Osteoblast (primary cell): ENCODE measurements at regions not wholly inside any gene's neighbourhood (a gene's known extent, or its start where the extent isn't known, plus 50 kb on each side); places are given as distances from the start of the nearest gene placed in this dataset.
"Not testable (repeated sequence)": the region's sequence is repeated elsewhere in the genome, so short reads cannot be mapped to it uniquely, and the experiment has no call there.

Experiments
- DNase-seq: peaks from one replicate; pipeline ENCODE4 v3.0.0; 2011; ENCODE audit warnings: low spot score, mixed read lengths; ENCODE audit not compliant: insufficient read length; ENCODE audit errors: missing footprints
- H2AFZ ChIP-seq: 2 replicates; pipeline ENCODE4 v1.6.0; 2011; ENCODE audit warnings: mild to moderate bottlenecking, low read length
- H3K27ac ChIP-seq: 2 replicates; pipeline ENCODE4 v1.5.1; 2011; ENCODE audit warnings: mild to moderate bottlenecking, low read depth, low read length, moderate library complexity
- H3K27me3 ChIP-seq: 2 replicates; pipeline ENCODE4 v1.6.0; 2012; ENCODE audit warnings: mild to moderate bottlenecking, control low read depth, inconsistent platforms, low read length, moderate library complexity; ENCODE audit not compliant: insufficient read depth
- H3K36me3 ChIP-seq: 2 replicates; pipeline ENCODE4 v1.5.1; 2011; ENCODE audit warnings: mild to moderate bottlenecking, low read length, control low read depth, moderate library complexity; ENCODE audit not compliant: insufficient read depth
- H3K4me1 ChIP-seq: 2 replicates; pipeline ENCODE4 v1.5.1; 2011; ENCODE audit warnings: mild to moderate bottlenecking, low read length, control low read depth, moderate library complexity; ENCODE audit not compliant: insufficient read depth
- H3K4me2 ChIP-seq: 2 replicates; pipeline ENCODE4 v1.6.0; 2011; ENCODE audit warnings: mild to moderate bottlenecking, low read length; ENCODE audit not compliant: insufficient read depth
- H3K4me3 ChIP-seq: fragments of 200-600 bp; sonication (generic); 3 replicates; pipeline ENCODE4 v1.5.1; 2012; ENCODE audit warnings: mild to moderate bottlenecking, low read length, inconsistent platforms; ENCODE audit not compliant: insufficient read depth
- H3K79me2 ChIP-seq: 2 replicates; pipeline ENCODE4 v1.6.0; 2012; ENCODE audit warnings: mild to moderate bottlenecking, low read length, control low read depth, inconsistent platforms; ENCODE audit not compliant: insufficient read depth
- H3K9me3 ChIP-seq: 2 replicates; pipeline ENCODE4 v1.5.1; 2011; ENCODE audit warnings: low read depth, low read length, control low read depth
- H4K20me1 ChIP-seq: 2 replicates; pipeline ENCODE4 v1.6.0; 2012; ENCODE audit warnings: mild to moderate bottlenecking, low read length, control low read depth; ENCODE audit not compliant: insufficient read depth
- TF ChIP-seq, protein P1 (sequence below): IDR thresholded peaks from 2 replicates; pipeline ENCODE4 v1.5.1; 2011; ENCODE audit warnings: mild to moderate bottlenecking, low read depth, low read length, moderate library complexity; ENCODE audit errors: extremely low read depth

DNA sequence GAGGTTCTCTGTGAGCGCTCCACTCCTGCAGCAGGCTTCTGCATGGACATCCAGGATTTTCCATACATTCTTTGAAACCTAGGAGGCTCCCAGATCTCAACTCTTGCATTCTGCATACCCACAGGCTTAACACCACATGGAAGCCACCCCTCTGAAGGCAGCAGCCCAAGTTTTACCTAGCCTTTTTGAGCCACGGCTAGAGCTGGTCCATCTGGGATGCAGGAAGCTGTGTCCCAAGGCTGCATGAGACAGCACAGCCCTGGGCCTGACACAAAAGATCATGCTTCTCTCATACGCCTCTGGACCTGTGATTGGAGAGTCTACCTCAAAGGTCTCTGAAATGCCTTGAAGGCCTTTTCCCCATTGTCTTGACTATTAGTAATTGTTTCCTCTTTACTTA lies 53.6 kb upstream of the RPRM start:
- Histone ChIP-seq H3K9me3 (no peaks in the 10 kb centered on the region), H3K36me3 (no peaks in the 10 kb centered on the region), H3K4me1 (no peaks in the 10 kb centered on the region), H3K4me2 (no peak overlapping the region), H2AFZ (no peak overlapping the region), H3K27me3 (no peaks in the 10 kb centered on the region), H3K27ac (no peak overlapping the region), H4K20me1 (no peaks in the 10 kb centered on the region), H3K79me2 (no peaks in the 10 kb centered on the region), H3K4me3 (no peak overlapping the region)
- TF ChIP-seq, protein P1, sequence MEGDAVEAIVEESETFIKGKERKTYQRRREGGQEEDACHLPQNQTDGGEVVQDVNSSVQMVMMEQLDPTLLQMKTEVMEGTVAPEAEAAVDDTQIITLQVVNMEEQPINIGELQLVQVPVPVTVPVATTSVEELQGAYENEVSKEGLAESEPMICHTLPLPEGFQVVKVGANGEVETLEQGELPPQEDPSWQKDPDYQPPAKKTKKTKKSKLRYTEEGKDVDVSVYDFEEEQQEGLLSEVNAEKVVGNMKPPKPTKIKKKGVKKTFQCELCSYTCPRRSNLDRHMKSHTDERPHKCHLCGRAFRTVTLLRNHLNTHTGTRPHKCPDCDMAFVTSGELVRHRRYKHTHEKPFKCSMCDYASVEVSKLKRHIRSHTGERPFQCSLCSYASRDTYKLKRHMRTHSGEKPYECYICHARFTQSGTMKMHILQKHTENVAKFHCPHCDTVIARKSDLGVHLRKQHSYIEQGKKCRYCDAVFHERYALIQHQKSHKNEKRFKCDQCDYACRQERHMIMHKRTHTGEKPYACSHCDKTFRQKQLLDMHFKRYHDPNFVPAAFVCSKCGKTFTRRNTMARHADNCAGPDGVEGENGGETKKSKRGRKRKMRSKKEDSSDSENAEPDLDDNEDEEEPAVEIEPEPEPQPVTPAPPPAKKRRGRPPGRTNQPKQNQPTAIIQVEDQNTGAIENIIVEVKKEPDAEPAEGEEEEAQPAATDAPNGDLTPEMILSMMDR, result no peak
- no peak for DNase-seq

DNA sequence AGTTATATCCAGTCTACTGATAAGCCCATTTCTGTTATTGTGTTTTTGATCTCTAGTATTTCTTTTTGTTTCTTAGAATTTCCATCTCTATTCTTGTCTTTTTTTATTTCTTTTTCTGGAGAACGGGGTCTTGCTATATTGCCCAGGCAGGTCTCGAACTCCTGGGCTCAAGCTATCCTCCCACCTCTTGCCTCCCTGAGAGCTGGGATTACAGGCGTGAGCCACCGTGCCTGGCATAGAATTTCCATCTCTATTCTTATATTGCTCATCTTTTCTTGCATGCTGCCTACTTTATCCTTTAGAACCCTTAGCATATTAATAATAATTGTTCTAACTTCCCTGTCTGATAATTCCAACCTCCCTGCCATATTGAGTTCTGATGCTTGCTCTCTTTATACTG lies 55.2 kb upstream of the RPRM start:
- H3K79me2 ChIP-seq, DNase-seq: not testable (repeated sequence)

DNA sequence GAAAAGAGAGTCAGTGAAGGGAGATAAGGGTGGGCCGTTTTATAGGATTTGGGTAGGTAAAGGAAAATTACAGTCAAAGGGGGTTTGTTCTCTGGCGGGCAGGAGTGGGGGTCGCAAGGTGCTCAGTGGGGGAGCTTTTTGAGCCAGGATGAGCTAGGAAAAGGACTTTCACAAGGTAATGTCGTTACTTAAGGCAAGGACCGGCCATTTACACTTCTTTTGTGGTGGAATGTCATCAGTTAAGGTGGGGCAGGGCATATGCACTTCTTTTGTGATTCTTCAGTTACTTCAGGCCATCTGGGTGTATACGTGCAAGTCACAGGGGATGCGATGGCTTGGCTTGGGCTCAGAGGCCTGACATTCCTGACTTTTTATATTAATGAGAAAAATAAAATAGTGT lies 56.0 kb upstream of the RPRM start:
- not testable (repeated sequence) for H4K20me1 ChIP-seq, H3K27me3 ChIP-seq, H3K4me1 ChIP-seq, H3K4me2 ChIP-seq, H3K27ac ChIP-seq, H3K79me2 ChIP-seq, H2AFZ ChIP-seq, DNase-seq, H3K4me3 ChIP-seq, H3K9me3 ChIP-seq, H3K36me3 ChIP-seq

More for the DNA sequence above, 55.2 kb upstream of the RPRM start:
- not testable (repeated sequence) for H2AFZ ChIP-seq, H3K27me3 ChIP-seq, H3K9me3 ChIP-seq, H3K36me3 ChIP-seq, H4K20me1 ChIP-seq, H3K4me2 ChIP-seq, H3K27ac ChIP-seq, H3K4me1 ChIP-seq, H3K4me3 ChIP-seq

DNA sequence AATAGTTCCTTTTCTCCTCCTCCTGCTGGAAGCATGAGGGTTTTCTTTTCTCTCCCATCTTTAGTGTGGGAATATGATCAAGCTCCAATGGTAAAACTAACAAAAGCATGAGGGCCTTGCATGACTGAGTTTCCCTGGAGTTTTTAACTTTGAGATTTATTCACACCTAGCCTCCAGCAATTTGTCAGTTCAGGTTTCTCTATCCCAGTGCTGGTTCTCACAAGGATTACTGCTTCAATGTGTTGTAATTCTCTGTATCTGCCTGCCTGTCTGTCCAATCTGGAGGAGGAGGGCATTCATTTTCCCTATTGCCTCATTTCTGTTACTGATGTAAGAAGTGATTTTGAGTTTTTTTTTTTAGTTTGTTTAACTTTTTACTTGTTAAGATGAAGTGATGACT lies 57.6 kb upstream of the RPRM start:
- Histone ChIP-seq H2AFZ (no peak overlapping the region), H3K27me3 (no peaks in the 10 kb centered on the region), H3K36me3 (no peaks in the 10 kb centered on the region), H3K4me3 (no peak overlapping the region), H3K79me2 (no peaks in the 10 kb centered on the region), H3K4me2 (no peak overlapping the region), H3K4me1 (no peaks in the 10 kb centered on the region), H4K20me1 (no peaks in the 10 kb centered on the region), H3K27ac (no peak overlapping the region), H3K9me3 (no peaks in the 10 kb centered on the region)
- DNase-seq, result no peak
- TF ChIP-seq, protein P1, result no peak

DNA sequence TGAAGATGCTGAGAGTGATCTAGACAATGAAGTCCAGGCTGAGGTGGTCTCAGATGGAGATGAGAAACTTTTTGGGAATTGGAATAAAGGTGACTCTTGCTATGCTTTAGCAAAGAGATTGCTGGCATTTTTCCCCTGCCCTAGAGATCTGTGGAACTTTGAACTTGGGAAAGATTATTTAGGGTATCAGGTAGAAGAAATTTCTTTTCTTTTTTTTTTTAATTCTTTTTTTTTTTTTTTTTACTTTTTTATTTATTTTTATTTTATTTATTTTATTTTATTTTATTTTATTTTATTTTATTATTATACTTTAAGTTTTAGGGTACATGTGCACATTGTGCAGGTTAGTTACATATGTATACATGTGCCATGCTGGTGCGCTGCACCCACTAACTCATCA lies 59.5 kb upstream of the RPRM start:
- not testable (repeated sequence) for H4K20me1 ChIP-seq, H2AFZ ChIP-seq, H3K9me3 ChIP-seq, H3K4me3 ChIP-seq, H3K27ac ChIP-seq, H3K4me1 ChIP-seq, DNase-seq, H3K4me2 ChIP-seq, H3K36me3 ChIP-seq, H3K79me2 ChIP-seq, H3K27me3 ChIP-seq
